ENCODE measurements at regions not wholly inside any gene's neighbourhood (a gene's known extent, or its start where the extent isn't known, plus 50 kb on each side); places are given as distances from the start of the nearest gene placed in this dataset.

GRCh38 chr2:8609357-8609811 is 72.5 kb upstream of the ID2 start:
- TF ChIP-seq POLR2A (IDR thresholded peaks at IDR 0.05; ENCODE audit: borderline replicate concordance, extremely low read depth, insufficient read depth, insufficient read length) (no peak), EZH2 (IDR thresholded peaks at IDR 0.05) (no peak), CTCF (IDR thresholded peaks at IDR 0.05 in 2 of 3, conservative IDR thresholded peaks at IDR 0.05 in 1 of 3; ENCODE audit: borderline replicate concordance in 1 of 3, insufficient read depth in 1 of 3, low read depth in 2 of 3, low read length in 2 of 3) (no peak), TCF7L2 (IDR thresholded peaks at IDR 0.05; ENCODE audit: borderline replicate concordance, extremely low read depth, insufficient read depth, insufficient read length) (no peak), EGR1 (IDR thresholded peaks at IDR 0.05; ENCODE audit: low read depth) (no peak), RAD21 (IDR thresholded peaks at IDR 0.05; ENCODE audit: low read depth) (no peak), ZBTB33 (IDR thresholded peaks at IDR 0.05; ENCODE audit: extremely low read depth, insufficient replicate concordance, low read length) (no peak), CEBPB (IDR thresholded peaks at IDR 0.05; ENCODE audit: low read depth) (no peak), REST (IDR thresholded peaks at IDR 0.05; ENCODE audit: low read depth) (no peak), SP1 (IDR thresholded peaks at IDR 0.05; ENCODE audit: low read depth) (no peak), ELF1 (IDR thresholded peaks at IDR 0.05; ENCODE audit: borderline replicate concordance, low read depth) (no peak), ZNF274 (IDR thresholded peaks at IDR 0.05; ENCODE audit: low read depth, low read length) (no peak), SRF (IDR thresholded peaks at IDR 0.05; ENCODE audit: low read depth) (no peak)
